GM13977 (cell line): ENCODE measurements at regions not wholly inside any gene's neighbourhood (a gene's known extent, or its start where the extent isn't known, plus 50 kb on each side); places are given as distances from the start of the nearest gene placed in this dataset.

ENCODE experiments used
- DNase-seq: peaks from one replicate; pipeline ENCODE4 v3.0.0; 2012; ENCODE audit warnings: low spot score
- CTCF ChIP-seq: IDR thresholded peaks from 2 replicates; pipeline ENCODE4 v1.5.1; 2012; ENCODE audit warnings: mild to moderate bottlenecking, control low read depth; ENCODE audit not compliant: insufficient read depth; ENCODE audit errors: extremely low read depth, missing control alignments
- in situ Hi-C: fragments of 300-500 bp; cut with MboI; formaldehyde crosslinking; loops from one replicate; pipeline ENCODE4 v1.12.0; 2022; ENCODE audit warnings: low sequenced_read_pairs, low pct_unique_long_range_greater_than_20kb, mixed read lengths, inconsistent platforms; ENCODE audit not compliant: unreplicated experiment

GRCh38 chr1:87938631-87939030 lies 610.0 kb downstream of the LMO4 start:
- in situ Hi-C loops = loop anchor here (25.0 kb wide), 1 partner anchor 801 kb away; no protein-coding TSS in a partner anchor
- no peak for TF ChIP-seq CTCF
- DNase-seq = no peak

DNA sequence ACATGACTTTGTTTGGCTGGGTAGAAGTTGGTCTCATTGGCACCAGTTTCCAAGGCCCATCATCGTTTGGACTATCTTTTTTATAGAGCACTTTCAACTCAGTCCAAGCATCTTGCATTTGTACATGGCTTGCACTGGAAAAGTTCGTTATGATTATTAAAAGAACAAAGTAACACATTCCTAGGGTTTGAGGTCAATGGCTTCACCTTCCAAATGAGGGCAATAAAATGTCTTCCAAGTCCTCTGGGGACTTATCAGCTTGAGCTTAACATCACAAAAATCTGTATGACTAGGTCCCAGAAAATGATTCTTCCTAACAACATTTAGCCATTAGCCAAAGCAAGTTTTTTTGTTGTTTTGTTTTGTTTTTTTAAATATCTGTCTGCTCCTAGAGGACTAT lies 610.8 kb downstream of the LMO4 start:
- no peak for TF ChIP-seq CTCF
- DNase-seq = no peak
- in situ Hi-C loops = loop anchor here (25.0 kb wide), 1 partner anchor 802 kb away; no protein-coding TSS in a partner anchor

DNA sequence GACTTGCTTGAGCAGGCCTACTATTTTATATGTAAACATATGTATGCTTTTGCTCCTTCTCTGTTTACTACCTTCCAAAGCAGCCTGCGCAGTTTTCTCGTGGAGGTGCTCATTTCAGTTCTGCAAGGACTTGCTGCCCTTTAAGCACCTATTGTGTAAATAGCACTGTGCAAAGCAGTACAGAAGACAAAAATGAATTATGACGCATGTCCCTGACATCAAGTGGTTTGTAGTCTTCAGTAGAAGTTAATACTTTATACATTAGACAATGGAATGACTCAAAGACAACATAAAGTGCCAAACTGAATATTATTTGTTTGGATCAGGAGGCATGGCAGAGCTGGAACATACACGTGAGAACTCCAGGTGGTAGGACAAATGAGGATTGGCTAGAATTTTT lies 611.7 kb downstream of the LMO4 start:
- DNase-seq = no peak
- TF ChIP-seq CTCF = no peak
- in situ Hi-C loops = loop anchor here (25.0 kb wide), 1 partner anchor 803 kb away; no protein-coding TSS in a partner anchor

DNA sequence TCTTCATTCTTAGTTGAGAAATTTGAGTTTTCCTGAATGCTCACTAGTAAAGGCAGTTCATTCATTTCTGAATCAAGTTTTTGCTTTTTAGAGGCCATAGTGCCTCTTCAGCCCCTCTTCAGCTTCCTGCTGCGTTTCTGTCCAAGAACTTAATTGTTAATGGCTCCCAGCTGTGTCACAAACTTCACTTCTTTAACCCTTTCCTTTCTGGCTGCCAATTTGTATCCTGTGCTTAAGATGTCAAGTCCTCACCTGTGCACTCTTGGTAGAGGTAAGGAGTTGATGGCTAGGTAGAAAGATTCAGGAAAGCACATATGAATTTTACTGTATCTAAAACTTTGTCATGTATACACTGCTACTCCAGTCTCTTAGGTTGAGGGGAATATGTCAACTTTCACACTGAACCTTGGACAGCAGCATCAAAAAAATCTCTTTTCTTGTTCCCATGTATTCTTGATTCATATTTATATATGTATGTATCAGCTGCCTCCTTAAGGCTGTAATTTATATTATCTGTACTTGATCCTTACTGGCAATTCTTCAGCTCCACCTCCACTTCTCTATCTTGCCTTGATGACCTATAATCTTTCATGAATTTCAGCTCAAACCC lies 612.8 kb downstream of the LMO4 start:
- DNase-seq = no peak
- TF ChIP-seq CTCF = no peak
- in situ Hi-C loops = loop anchor here (25.0 kb wide), 1 partner anchor 804 kb away; no protein-coding TSS in a partner anchor

- in situ Hi-C loops = loop anchor here (25.0 kb wide), 1 partner anchor 805 kb away; no protein-coding TSS in a partner anchor
- TF ChIP-seq CTCF = no peak
- DNase-seq = no peak
Measured at GRCh38 chr1:87942165-87942564, 613.5 kb downstream of the LMO4 start.

GRCh38 chr1:87949711-87950110 lies 621.0 kb downstream of the LMO4 start:
- in situ Hi-C loops = loop anchor here (25.0 kb wide), 2 partner anchors 612 to 812 kb away; partner anchors contain the start of gene LMO4
- no peak for DNase-seq
- TF ChIP-seq CTCF = no peak
